ENCODE measurements at regions not wholly inside any gene's neighbourhood (a gene's known extent, or its start where the extent isn't known, plus 50 kb on each side); places are given as distances from the start of the nearest gene placed in this dataset.

DNA sequence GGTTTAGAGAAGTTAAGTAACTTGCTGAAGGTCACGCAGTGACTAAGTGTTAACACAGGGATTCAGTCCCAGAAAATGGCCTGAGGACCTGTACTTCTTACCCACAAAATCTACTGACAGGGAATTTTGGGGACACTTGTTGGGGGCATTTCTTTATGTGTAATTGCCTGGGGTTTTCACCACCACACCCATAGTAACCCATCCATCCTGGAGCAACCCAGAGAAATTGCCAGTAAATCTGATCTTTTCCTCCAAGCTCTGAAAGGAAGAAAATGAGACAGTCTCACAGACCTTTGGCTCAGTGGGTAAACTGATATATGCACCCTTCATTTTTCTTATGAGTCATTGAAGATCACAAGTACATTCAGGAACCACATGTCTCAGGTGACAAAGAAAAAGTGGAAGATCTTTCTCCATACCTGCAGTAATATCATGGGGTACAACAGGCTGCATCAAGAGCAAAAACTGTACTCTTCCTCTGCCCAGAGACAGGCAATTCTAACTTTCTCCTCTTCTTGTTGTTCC lies 81.0 kb downstream of the NOG start:
- Histone ChIP-seq H3K4me1 (no peaks in the 10 kb centered on the region), H3K4me2 (no peak overlapping the region), H3K9me3 (no peaks in the 10 kb centered on the region), H3K27ac (no peak overlapping the region), H3K4me3 (no peak overlapping the region)
- TF ChIP-seq RNF2 (IDR thresholded peaks at IDR 0.05; ENCODE audit: borderline replicate concordance, low read depth): no peak
- no peak for TF ChIP-seq GATA3 (IDR thresholded peaks at IDR 0.05; ENCODE audit: borderline replicate concordance)
- no peak for TF ChIP-seq RFX5 (IDR thresholded peaks at IDR 0.05)
- TF ChIP-seq MAZ (IDR thresholded peaks at IDR 0.05; ENCODE audit: borderline replicate concordance, low read depth, low read length): no peak
- TF ChIP-seq, protein P1, sequence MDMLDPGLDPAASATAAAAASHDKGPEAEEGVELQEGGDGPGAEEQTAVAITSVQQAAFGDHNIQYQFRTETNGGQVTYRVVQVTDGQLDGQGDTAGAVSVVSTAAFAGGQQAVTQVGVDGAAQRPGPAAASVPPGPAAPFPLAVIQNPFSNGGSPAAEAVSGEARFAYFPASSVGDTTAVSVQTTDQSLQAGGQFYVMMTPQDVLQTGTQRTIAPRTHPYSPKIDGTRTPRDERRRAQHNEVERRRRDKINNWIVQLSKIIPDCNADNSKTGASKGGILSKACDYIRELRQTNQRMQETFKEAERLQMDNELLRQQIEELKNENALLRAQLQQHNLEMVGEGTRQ (IDR thresholded peaks at IDR 0.05): no peak
- TF ChIP-seq FOSB (CRISPR knock-in tag; IDR thresholded peaks at IDR 0.05): no peak
- TF ChIP-seq, protein P2, sequence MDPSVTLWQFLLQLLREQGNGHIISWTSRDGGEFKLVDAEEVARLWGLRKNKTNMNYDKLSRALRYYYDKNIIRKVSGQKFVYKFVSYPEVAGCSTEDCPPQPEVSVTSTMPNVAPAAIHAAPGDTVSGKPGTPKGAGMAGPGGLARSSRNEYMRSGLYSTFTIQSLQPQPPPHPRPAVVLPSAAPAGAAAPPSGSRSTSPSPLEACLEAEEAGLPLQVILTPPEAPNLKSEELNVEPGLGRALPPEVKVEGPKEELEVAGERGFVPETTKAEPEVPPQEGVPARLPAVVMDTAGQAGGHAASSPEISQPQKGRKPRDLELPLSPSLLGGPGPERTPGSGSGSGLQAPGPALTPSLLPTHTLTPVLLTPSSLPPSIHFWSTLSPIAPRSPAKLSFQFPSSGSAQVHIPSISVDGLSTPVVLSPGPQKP (IDR thresholded peaks at IDR 0.05; ENCODE audit: low read depth, low read length): no peak
- no peak for TF ChIP-seq CBX8 (IDR thresholded peaks at IDR 0.05)
- TF ChIP-seq HOXB5 (CRISPR knock-in tag; IDR thresholded peaks at IDR 0.05): no peak
- TF ChIP-seq, protein P3, sequence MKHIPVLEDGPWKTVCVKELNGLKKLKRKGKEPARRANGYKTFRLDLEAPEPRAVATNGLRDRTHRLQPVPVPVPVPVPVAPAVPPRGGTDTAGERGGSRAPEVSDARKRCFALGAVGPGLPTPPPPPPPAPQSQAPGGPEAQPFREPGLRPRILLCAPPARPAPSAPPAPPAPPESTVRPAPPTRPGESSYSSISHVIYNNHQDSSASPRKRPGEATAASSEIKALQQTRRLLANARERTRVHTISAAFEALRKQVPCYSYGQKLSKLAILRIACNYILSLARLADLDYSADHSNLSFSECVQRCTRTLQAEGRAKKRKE (CRISPR knock-in tag; IDR thresholded peaks at IDR 0.05; ENCODE audit: low read depth): no peak
- TF ChIP-seq ZFP36 (IDR thresholded peaks at IDR 0.05; ENCODE audit: borderline replicate concordance, partially characterized antibody): no peak
- TF ChIP-seq HOXB13 (CRISPR knock-in tag; IDR thresholded peaks at IDR 0.05; ENCODE audit: low read depth): no peak
- FAIRE-seq: no peak
- DNase-seq (ENCODE audit: low read depth in 1 of 2, low spot score in 1 of 2): no peak
- ChIA-PET CTCF (interaction anchor here (1.1 to 1.5 kb wide), 4 partner anchors 41 to 84 kb away, joined by 3 to 8 read pairs (median 5); partner anchors contain the start of gene NOG), POLR2A (no interaction called here)
- ATAC-seq: no peak
- 56% methylated on average over 1 of the region's 1 CpG for WGBS (ENCODE audit: missing lambda C conversion rate)

DNA sequence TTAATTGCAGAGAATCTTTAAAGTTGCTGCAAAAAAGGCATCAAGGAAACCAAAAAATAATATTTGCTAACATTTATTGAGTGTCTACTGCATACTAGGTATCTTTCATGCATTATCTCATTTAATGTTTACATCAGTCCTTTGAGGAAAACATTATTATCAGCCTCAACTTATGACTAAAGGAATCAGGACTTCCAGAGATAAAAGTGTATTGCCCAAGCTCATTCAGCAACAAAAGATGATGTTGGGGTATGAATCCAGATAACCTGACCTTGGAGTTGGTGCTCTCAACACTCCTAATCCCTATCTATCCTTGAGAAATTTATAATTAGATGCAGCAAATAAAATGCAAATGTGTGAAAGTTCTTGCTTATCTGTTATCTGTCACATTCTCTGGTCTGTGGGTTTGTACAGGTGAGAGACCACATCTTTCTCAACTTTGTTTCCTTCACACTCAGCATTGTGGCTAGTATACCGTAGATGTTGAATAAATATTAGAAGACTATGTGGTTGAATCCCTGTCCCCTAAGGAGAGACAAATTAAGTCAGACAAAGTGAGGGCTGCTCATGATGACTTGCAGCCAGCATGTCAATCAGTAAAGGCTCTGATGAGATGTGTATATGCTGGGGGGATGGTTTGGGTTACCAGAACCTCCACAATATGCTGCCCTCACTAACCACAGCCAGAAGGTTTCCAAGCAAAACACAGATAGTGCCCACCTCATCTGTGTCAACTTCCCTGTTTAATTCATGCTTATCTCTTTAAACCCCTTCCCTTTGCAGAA lies 82.6 kb downstream of the NOG start:
- H3K4me2 ChIP-seq: no peak overlapping the region
- ATAC-seq (no peak), FAIRE-seq (peak; percentile 63), DNase-seq (ENCODE audit: low read depth in 1 of 2, low spot score in 1 of 2) (no peak)
- H3K9me3 ChIP-seq: no peaks in the 10 kb centered on the region
- CTCF ChIA-PET: interaction anchor here (0.6 to 5.7 kb wide), 13 partner anchors 9 to 106 kb away, joined by 3 to 67 read pairs (median 4); partner anchors contain the start of gene NOG
- WGBS (ENCODE audit: missing lambda C conversion rate): 54% methylated on average over 1 of the region's 1 CpG
- no peaks in the 10 kb centered on the region for H3K4me1 ChIP-seq
- no peak overlapping the region for H3K27ac ChIP-seq
- POLR2A ChIA-PET: interaction anchor here (0.6 kb wide), 1 partner anchor 1407 kb away, joined by 3 read pairs; the partner anchor contains the start of gene DYNLL2
- no peak overlapping the region for H3K4me3 ChIP-seq
- TF ChIP-seq FOSB (CRISPR knock-in tag; IDR thresholded peaks at IDR 0.05) (no peak), NR3C1 (IDR thresholded peaks at IDR 0.05) (no peak), TFCP2L1 (CRISPR knock-in tag; IDR thresholded peaks at IDR 0.05) (no peak), ZNF302 (CRISPR knock-in tag; IDR thresholded peaks at IDR 0.05) (no peak), EHF (CRISPR knock-in tag; IDR thresholded peaks at IDR 0.05) (no peak)

DNA sequence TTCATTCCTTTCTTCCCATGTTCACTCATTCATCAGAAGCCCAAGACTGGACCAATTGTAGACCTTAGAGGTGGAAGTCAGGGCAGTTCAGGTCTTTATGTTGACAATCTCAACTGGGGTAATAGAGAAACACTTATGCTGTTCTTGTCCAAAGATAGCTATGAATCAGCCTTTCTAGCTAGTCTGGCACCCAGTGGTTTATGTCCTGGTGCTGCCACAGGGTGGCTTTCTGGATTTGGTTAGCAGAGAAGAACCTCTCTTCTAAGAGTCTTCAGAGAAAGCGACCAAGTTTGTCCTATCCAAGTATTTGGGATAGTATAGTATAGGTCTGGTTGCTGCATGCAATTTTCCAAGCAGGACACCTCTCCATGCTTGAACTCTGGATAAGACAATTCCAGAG lies 83.3 kb downstream of the NOG start:
- CTCF ChIA-PET: interaction anchor here (1.0 to 5.7 kb wide), 12 partner anchors 9 to 105 kb away, joined by 3 to 67 read pairs (median 4); partner anchors contain the start of gene NOG
- Histone ChIP-seq H3K27ac (no peak overlapping the region), H3K9me3 (no peaks in the 10 kb centered on the region), H3K4me2 (no peak overlapping the region), H3K4me1 (peaks cover 1% of the 10 kb centered on the region; the same call in 1 of the 3 replicates), H3K4me3 (no peak overlapping the region)
- 0% methylated on average over 1 of the region's 1 CpG for WGBS (ENCODE audit: missing lambda C conversion rate)
- peak; percentile 48 to 60; a peak in 4 of 6 replicates for ATAC-seq
- POLR2A ChIA-PET: interaction anchor here (0.6 kb wide), 1 partner anchor 1406 kb away, joined by 3 read pairs; the partner anchor contains the start of gene DYNLL2
- no peak for FAIRE-seq
- TF ChIP-seq SMC3 (IDR thresholded peaks at IDR 0.05): peak; percentile 32; the same call in 1 of the 3 replicates
- TF ChIP-seq RAD21 (conservative IDR thresholded peaks at IDR 0.05 in 1 of 2, IDR thresholded peaks at IDR 0.05 in 1 of 2): peak in 1 of 2 experiments; percentile 31; a peak in 2 of 5 replicates
- no peak for TF ChIP-seq BHLHE40 (IDR thresholded peaks at IDR 0.05; ENCODE audit: low read depth, low read length)
- TF ChIP-seq, protein P4, sequence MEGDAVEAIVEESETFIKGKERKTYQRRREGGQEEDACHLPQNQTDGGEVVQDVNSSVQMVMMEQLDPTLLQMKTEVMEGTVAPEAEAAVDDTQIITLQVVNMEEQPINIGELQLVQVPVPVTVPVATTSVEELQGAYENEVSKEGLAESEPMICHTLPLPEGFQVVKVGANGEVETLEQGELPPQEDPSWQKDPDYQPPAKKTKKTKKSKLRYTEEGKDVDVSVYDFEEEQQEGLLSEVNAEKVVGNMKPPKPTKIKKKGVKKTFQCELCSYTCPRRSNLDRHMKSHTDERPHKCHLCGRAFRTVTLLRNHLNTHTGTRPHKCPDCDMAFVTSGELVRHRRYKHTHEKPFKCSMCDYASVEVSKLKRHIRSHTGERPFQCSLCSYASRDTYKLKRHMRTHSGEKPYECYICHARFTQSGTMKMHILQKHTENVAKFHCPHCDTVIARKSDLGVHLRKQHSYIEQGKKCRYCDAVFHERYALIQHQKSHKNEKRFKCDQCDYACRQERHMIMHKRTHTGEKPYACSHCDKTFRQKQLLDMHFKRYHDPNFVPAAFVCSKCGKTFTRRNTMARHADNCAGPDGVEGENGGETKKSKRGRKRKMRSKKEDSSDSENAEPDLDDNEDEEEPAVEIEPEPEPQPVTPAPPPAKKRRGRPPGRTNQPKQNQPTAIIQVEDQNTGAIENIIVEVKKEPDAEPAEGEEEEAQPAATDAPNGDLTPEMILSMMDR (IDR thresholded peaks at IDR 0.05): 0 out of 3 replicates have a peak, but pooled peaks have one; percentile 7
- peak in 1 of 2 experiments; percentile 18 for DNase-seq (ENCODE audit: low read depth in 1 of 2, low spot score in 1 of 2)
